ENCODE measurements at regions not wholly inside any gene's neighbourhood (a gene's known extent, or its start where the extent isn't known, plus 50 kb on each side); places are given as distances from the start of the nearest gene placed in this dataset.
"Not testable (repeated sequence)": the region's sequence is repeated elsewhere in the genome, so short reads cannot be mapped to it uniquely, and the experiment has no call there.

GRCh38 chr3:189424922-189425321, 206.3 kb upstream of the TP63 start:
- 89 to 100% (median 93%) methylated on average over 2 of the region's 2 CpGs for WGBS, 4 donors
- no peaks in the 10 kb centered on the region for H3K36me3 ChIP-seq (replicated peaks in 1 of 2)
- intact Hi-C loops (cut with DNase I), result no loop called here
- no peak for TF ChIP-seq CTCF (IDR thresholded peaks at IDR 0.05)
- TF ChIP-seq POLR2A (IDR thresholded peaks at IDR 0.05), result no peak
- no peaks in the 10 kb centered on the region for H3K27me3 ChIP-seq
- no peak for DNase-seq
- H3K4me3 ChIP-seq, result no peak overlapping the region
- no peak overlapping the region for H3K27ac ChIP-seq
- H3K4me1 ChIP-seq (replicated peaks in 1 of 2), result no peaks in the 10 kb centered on the region
- H3K9me3 ChIP-seq (replicated peaks in 1 of 3), result no peaks in the 10 kb centered on the region

- no peak for TF ChIP-seq POLR2A (IDR thresholded peaks at IDR 0.05)
- TF ChIP-seq CTCF (IDR thresholded peaks at IDR 0.05), result no peak
- no peaks in the 10 kb centered on the region for H3K27me3 ChIP-seq
- 52 to 82% (median 62%) methylated on average over 1 of the region's 1 CpG for WGBS, 4 donors
- H3K36me3 ChIP-seq (replicated peaks in 1 of 2), result no peaks in the 10 kb centered on the region
- no peaks in the 10 kb centered on the region for H3K9me3 ChIP-seq (replicated peaks in 1 of 3)
- no peak overlapping the region for H3K27ac ChIP-seq
- H3K4me1 ChIP-seq (replicated peaks in 1 of 2), result no peaks in the 10 kb centered on the region
- no peak for DNase-seq
- intact Hi-C loops (cut with DNase I), result no loop called here
- H3K4me3 ChIP-seq, result no peak overlapping the region
Observed at GRCh38 chr3:189429019-189429418, 202.2 kb upstream of the TP63 start.

- no peak overlapping the region for H3K4me3 ChIP-seq
- TF ChIP-seq POLR2A (IDR thresholded peaks at IDR 0.05) (no peak), CTCF (IDR thresholded peaks at IDR 0.05) (no peak)
- intact Hi-C loops (cut with DNase I), result no loop called here
- no peak for DNase-seq
- no peaks in the 10 kb centered on the region for H3K9me3 ChIP-seq (replicated peaks in 1 of 3)
- WGBS, 4 donors, result 92 to 100% (median 97%) methylated on average over 2 of the region's 2 CpGs
- no peaks in the 10 kb centered on the region for H3K4me1 ChIP-seq (replicated peaks in 1 of 2)
- no peaks in the 10 kb centered on the region for H3K36me3 ChIP-seq (replicated peaks in 1 of 2)
- no peak overlapping the region for H3K27ac ChIP-seq
- no peaks in the 10 kb centered on the region for H3K27me3 ChIP-seq
Observed at GRCh38 chr3:189430166-189430565, 201.0 kb upstream of the TP63 start.

DNA sequence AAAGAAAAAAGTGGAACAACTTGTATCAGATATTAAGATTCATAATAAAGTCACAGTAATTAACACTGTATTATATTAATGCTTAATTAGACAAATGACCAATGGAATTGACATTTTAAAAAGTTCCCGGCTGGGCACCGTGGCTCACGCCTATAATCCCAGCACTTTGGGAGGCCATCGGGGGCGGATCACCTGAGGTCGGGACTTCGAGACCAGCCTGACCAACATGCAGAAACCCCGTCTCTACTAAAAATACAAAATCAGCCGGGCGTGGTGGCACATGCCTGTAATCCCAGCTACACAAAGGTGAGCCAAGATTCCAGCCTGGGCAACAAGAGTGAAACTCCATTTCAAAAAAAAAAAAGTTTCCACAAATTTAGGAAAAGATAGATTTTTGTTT, 188.9 kb upstream of the TP63 start:
- H3K27ac ChIP-seq; H3K4me1 ChIP-seq (replicated peaks in 1 of 2); H3K27me3 ChIP-seq; intact Hi-C loops (cut with DNase I); H3K4me3 ChIP-seq; H3K36me3 ChIP-seq (replicated peaks in 1 of 2); DNase-seq; H3K9me3 ChIP-seq (replicated peaks in 1 of 3): not testable (repeated sequence)
- WGBS, 4 donors, result 91 to 97% (median 94%) methylated on average over 9 to 10 of the region's 10 CpGs

- intact Hi-C loops (cut with DNase I), result no loop called here
- Histone ChIP-seq H3K27me3 (no peaks in the 10 kb centered on the region), H3K4me3 (no peak overlapping the region), H3K9me3 (replicated peaks in 1 of 3) (no peaks in the 10 kb centered on the region), H3K27ac (no peak overlapping the region), H3K36me3 (replicated peaks in 1 of 2) (no peaks in the 10 kb centered on the region), H3K4me1 (replicated peaks in 1 of 2) (no peaks in the 10 kb centered on the region)
- TF ChIP-seq CTCF (IDR thresholded peaks at IDR 0.05) (no peak), POLR2A (IDR thresholded peaks at IDR 0.05) (no peak)
- 71 to 79% (median 77%) methylated on average over 3 of the region's 3 CpGs for WGBS, 4 donors
- DNase-seq, result no peak
Observed at GRCh38 chr3:189446959-189447560, 184.1 kb upstream of the TP63 start.
